Mammary epithelial cell (primary cell): ENCODE measurements at regions not wholly inside any gene's neighbourhood (a gene's known extent, or its start where the extent isn't known, plus 50 kb on each side); places are given as distances from the start of the nearest gene placed in this dataset.

Source experiments
- EZH2 ChIP-seq: IDR thresholded peaks from 2 replicates; pipeline ENCODE4 v1.6.1; 2012; ENCODE audit warnings: low read length, inconsistent platforms, borderline replicate concordance
- TF ChIP-seq, protein P1 (sequence below), 2 donors: IDR thresholded peaks in 1 of 2; conservative IDR thresholded peaks in 1 of 2; 2 replicates each; pipeline ENCODE4 v1.5.1; 2011 to 2012; ENCODE audit warnings: inconsistent platforms in 2 of 2, low read length in 2 of 2, mild to moderate bottlenecking in 2 of 2, control low read depth in 1 of 2, low read depth in 1 of 2; ENCODE audit not compliant: insufficient read depth in 1 of 2; ENCODE audit errors: extremely low read depth in 1 of 2

DNA sequence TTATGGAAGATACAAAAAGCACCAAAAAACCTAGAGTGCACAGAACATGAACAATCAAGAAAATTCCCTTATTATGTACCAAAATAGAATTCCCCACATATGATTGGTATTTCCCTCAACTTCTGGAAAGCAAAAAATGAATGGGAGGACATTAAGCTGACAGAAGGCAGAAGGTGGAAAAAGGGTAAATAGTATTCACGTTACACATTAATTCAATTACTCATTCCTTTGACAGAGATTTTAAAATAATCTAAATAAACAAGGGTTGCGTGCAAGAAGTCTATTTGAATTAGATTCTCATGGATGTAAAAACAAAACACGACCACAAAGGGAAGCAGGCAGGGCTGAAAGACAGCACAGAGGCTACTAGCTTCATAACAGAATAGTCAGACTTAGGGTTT, 260.5 kb upstream of the ZPLD1 start:
- TF ChIP-seq, protein P1, sequence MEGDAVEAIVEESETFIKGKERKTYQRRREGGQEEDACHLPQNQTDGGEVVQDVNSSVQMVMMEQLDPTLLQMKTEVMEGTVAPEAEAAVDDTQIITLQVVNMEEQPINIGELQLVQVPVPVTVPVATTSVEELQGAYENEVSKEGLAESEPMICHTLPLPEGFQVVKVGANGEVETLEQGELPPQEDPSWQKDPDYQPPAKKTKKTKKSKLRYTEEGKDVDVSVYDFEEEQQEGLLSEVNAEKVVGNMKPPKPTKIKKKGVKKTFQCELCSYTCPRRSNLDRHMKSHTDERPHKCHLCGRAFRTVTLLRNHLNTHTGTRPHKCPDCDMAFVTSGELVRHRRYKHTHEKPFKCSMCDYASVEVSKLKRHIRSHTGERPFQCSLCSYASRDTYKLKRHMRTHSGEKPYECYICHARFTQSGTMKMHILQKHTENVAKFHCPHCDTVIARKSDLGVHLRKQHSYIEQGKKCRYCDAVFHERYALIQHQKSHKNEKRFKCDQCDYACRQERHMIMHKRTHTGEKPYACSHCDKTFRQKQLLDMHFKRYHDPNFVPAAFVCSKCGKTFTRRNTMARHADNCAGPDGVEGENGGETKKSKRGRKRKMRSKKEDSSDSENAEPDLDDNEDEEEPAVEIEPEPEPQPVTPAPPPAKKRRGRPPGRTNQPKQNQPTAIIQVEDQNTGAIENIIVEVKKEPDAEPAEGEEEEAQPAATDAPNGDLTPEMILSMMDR (conservative IDR thresholded peaks at IDR 0.05 in 1 of 2, IDR thresholded peaks at IDR 0.05 in 1 of 2; ENCODE audit: extremely low read depth in 1 of 2, insufficient read depth in 1 of 2, low read depth in 1 of 2, low read length in 2 of 2): no peak
- no peak for TF ChIP-seq EZH2
